ENCODE measurements at regions not wholly inside any gene's neighbourhood (a gene's known extent, or its start where the extent isn't known, plus 50 kb on each side); places are given as distances from the start of the nearest gene placed in this dataset.

DNA sequence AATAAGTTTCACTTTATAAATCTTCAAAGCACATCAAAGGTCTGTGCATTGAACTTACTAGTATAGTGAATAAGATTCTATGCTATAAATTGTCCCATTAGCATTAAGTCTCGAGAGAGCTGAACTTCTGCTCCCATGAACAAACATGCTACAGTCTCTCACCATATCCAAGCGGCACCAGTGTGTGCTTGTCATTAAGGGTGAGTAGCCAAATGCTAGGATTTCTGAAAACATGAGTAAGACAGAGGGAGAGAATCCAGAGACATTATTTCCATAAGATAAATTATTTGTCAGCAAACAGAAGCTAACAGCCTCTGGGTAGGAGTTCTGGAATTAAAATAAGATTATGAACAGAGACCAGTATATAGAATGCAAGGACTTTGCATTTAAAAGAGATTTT lies 2882.5 kb downstream of the PCDH9 start:
- DNase-seq (ENCODE audit: extremely low spot score), result no peak
- WGBS, result 53% methylated on average over 2 of the region's 2 CpGs
- Histone ChIP-seq H3K27me3 (no peaks in the 10 kb centered on the region), H3K36me3 (no peaks in the 10 kb centered on the region), H3K4me1 (no peaks in the 10 kb centered on the region), H3K27ac (replicated peaks in 1 of 4) (no peak overlapping the region), H3K4me3 (no peak overlapping the region), H3K9me3 (no peaks in the 10 kb centered on the region)
- intact Hi-C loops (cut with DNase I), result no loop called here
- no peak for TF ChIP-seq POLR2A (IDR thresholded peaks at IDR 0.05; ENCODE audit: low read depth)
- TF ChIP-seq, protein P1, sequence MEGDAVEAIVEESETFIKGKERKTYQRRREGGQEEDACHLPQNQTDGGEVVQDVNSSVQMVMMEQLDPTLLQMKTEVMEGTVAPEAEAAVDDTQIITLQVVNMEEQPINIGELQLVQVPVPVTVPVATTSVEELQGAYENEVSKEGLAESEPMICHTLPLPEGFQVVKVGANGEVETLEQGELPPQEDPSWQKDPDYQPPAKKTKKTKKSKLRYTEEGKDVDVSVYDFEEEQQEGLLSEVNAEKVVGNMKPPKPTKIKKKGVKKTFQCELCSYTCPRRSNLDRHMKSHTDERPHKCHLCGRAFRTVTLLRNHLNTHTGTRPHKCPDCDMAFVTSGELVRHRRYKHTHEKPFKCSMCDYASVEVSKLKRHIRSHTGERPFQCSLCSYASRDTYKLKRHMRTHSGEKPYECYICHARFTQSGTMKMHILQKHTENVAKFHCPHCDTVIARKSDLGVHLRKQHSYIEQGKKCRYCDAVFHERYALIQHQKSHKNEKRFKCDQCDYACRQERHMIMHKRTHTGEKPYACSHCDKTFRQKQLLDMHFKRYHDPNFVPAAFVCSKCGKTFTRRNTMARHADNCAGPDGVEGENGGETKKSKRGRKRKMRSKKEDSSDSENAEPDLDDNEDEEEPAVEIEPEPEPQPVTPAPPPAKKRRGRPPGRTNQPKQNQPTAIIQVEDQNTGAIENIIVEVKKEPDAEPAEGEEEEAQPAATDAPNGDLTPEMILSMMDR (IDR thresholded peaks at IDR 0.05), result no peak
- no peak for TF ChIP-seq EP300 (IDR thresholded peaks at IDR 0.05)
- TF ChIP-seq POLR2AphosphoS5 (IDR thresholded peaks at IDR 0.05), result no peak

DNA sequence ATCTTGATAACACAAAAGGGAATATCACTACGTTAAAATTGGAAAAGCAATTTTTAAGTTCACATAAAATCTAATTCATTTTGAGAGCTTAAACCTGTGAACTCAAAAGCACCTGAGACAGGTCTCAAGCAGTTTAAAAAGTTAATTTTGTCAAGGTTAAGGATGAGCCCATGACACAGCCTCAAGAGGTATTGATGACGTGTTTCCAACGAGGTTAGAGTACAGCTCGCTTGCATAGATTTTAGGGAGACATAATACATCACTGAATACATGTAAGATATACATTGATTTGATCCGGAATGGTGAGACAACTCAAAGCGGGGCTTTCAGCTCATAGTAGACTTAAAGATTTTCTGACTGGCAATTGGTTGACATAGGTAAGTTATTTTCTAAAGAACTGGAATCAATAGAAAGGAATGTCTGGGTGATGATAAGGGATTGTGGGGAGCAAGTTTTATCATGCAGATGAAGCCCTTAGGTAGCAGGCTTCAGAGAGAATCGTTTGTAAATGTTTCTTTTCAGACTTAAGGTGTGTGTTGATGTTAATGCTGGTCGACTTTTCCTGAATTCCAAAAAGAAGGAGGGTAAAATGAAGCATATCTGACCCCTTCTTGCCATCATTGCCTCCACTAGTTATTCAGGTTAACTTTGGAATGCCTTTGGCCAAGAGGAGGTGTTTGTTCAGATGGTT lies 2890.6 kb downstream of the PCDH9 start:
- DNase-seq (ENCODE audit: extremely low spot score), result no peak
- no peak overlapping the region for H3K4me3 ChIP-seq
- H3K27ac ChIP-seq (replicated peaks in 1 of 4), result no peak overlapping the region
- intact Hi-C loops (cut with DNase I), result no loop called here
- H3K9me3 ChIP-seq, result peaks cover 0 to 11% (median 5%) of the 10 kb centered on the region in 4 donors
- no peaks in the 10 kb centered on the region for H3K4me1 ChIP-seq
- no peaks in the 10 kb centered on the region for H3K27me3 ChIP-seq
- no peaks in the 10 kb centered on the region for H3K36me3 ChIP-seq
- no peak for TF ChIP-seq EP300 (IDR thresholded peaks at IDR 0.05)
- TF ChIP-seq POLR2A (IDR thresholded peaks at IDR 0.05; ENCODE audit: low read depth), result no peak
- TF ChIP-seq, protein P1 (IDR thresholded peaks at IDR 0.05), result no peak
- no peak for TF ChIP-seq POLR2AphosphoS5 (IDR thresholded peaks at IDR 0.05)
- 80% methylated on average over 8 of the region's 8 CpGs for WGBS

DNA sequence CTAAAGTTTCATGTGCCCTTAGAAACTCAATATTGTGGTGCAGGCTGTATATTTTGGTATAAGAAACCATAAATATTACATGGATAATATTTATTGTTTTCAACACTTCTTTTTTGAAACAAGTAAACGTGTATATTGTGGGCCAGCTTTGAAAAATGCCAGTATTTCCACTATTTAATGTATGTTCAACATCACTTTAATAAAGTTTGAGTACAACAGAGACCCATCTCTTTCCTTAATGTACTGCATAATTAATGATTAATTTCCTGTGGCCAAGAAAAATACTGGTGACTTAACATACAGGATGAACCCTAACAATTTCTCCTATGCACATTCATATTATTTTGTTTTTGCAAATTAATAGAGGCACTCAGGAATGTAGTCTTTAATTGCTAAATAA lies 2891.5 kb downstream of the PCDH9 start:
- Histone ChIP-seq H3K27me3 (no peaks in the 10 kb centered on the region), H3K36me3 (no peaks in the 10 kb centered on the region), H3K4me1 (no peaks in the 10 kb centered on the region), H3K27ac (replicated peaks in 1 of 4) (no peak overlapping the region), H3K9me3 (peaks cover 0 to 14% (median 6%) of the 10 kb centered on the region in 4 donors), H3K4me3 (no peak overlapping the region)
- WGBS, result 65% methylated on average over 1 of the region's 1 CpG
- DNase-seq (ENCODE audit: extremely low spot score), result no peak
- intact Hi-C loops (cut with DNase I), result no loop called here
- TF ChIP-seq POLR2A (IDR thresholded peaks at IDR 0.05; ENCODE audit: low read depth) (no peak), EP300 (IDR thresholded peaks at IDR 0.05) (no peak), POLR2AphosphoS5 (IDR thresholded peaks at IDR 0.05) (no peak)
- TF ChIP-seq, protein P1 (IDR thresholded peaks at IDR 0.05), result no peak

DNA sequence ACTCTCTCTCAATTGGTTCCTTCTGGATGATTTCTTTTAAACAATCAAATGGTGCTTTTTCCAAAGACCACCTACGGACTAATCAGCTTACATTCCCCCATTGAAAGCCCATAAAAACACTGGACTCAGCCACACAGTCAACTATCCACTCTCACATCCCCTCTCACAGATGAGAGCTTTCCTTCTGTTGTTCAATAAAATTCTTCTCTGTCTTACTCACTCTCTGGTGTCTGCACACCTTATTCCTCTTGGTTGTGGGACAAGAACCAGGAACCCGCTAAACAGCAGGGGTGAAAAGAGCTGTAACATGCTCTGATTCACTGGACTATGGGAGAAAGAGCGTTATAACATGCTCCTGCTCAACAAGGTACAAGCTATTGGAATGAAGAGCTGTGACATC lies 2896.2 kb downstream of the PCDH9 start:
- no peak overlapping the region for H3K4me3 ChIP-seq
- no peak for TF ChIP-seq EP300 (IDR thresholded peaks at IDR 0.05)
- TF ChIP-seq, protein P1 (IDR thresholded peaks at IDR 0.05), result no peak
- TF ChIP-seq POLR2AphosphoS5 (IDR thresholded peaks at IDR 0.05), result no peak
- TF ChIP-seq POLR2A (IDR thresholded peaks at IDR 0.05; ENCODE audit: low read depth), result no peak
- H3K4me1 ChIP-seq, result no peaks in the 10 kb centered on the region
- H3K36me3 ChIP-seq, result no peaks in the 10 kb centered on the region
- intact Hi-C loops (cut with DNase I), result no loop called here
- WGBS, result 93% methylated on average over 3 of the region's 3 CpGs
- no peaks in the 10 kb centered on the region for H3K27me3 ChIP-seq
- no peak overlapping the region for H3K27ac ChIP-seq (replicated peaks in 1 of 4)
- H3K9me3 ChIP-seq, result peaks cover 0 to 4% (median 0%) of the 10 kb centered on the region in 4 donors
- no peak for DNase-seq (ENCODE audit: extremely low spot score)

DNA sequence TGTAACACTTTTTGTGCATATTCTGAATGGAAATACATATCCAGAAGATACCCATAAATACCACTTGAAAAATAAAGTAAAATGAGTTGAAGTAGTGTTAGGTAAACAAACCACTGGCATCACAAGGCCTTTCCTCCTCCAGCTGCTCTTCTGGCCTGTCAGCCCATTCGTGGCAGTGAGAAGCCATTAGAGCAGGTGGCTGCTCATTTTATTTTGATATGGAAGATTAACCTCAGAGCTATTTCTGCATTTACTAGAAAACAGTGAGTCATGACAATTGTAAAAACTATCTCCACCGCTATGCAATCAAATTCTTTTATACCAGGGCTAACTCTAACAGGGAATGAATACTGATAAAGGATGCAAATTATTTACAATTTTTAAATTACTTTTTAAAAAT lies 2898.1 kb downstream of the PCDH9 start:
- Histone ChIP-seq H3K27me3 (no peaks in the 10 kb centered on the region), H3K4me1 (no peaks in the 10 kb centered on the region), H3K9me3 (peaks cover 0 to 4% (median 0%) of the 10 kb centered on the region in 4 donors), H3K27ac (replicated peaks in 1 of 4) (no peak overlapping the region), H3K36me3 (no peaks in the 10 kb centered on the region), H3K4me3 (no peak overlapping the region)
- intact Hi-C loops (cut with DNase I), result no loop called here
- DNase-seq (ENCODE audit: extremely low spot score), result no peak
- TF ChIP-seq EP300 (IDR thresholded peaks at IDR 0.05) (no peak), POLR2A (IDR thresholded peaks at IDR 0.05; ENCODE audit: low read depth) (no peak), POLR2AphosphoS5 (IDR thresholded peaks at IDR 0.05) (no peak)
- TF ChIP-seq, protein P1 (IDR thresholded peaks at IDR 0.05), result no peak
- 67% methylated on average over 2 of the region's 2 CpGs for WGBS

All from esophagus muscularis mucosa (tissue), 4 donors.